Loucy (cell line): ENCODE measurements at regions not wholly inside any gene's neighbourhood (a gene's known extent, or its start where the extent isn't known, plus 50 kb on each side); places are given as distances from the start of the nearest gene placed in this dataset.

Experiments used
- H2AFZ ChIP-seq: fragments of 200-600 bp; sonication (generic); 2 replicates; pipeline ENCODE4 v1.6.0; 2016; ENCODE audit warnings: antibody characterized with exemption, mild to moderate bottlenecking, low read length, moderate library complexity
- H3F3A ChIP-seq: fragments of 200-600 bp; 2 replicates; pipeline ENCODE4 v1.6.0; 2016; ENCODE audit warnings: antibody characterized with exemption, low read depth, mild to moderate bottlenecking
- H3K27me3 ChIP-seq: fragments of 200-600 bp; sonication (generic); 2 replicates; pipeline ENCODE4 v1.6.1; 2014; ENCODE audit warnings: low read length, mild to moderate bottlenecking; ENCODE audit not compliant: insufficient read depth, poor library complexity, severe bottlenecking
- H3K36me3 ChIP-seq: fragments of 200-600 bp; sonication (generic); 2 replicates; pipeline ENCODE4 v1.6.1; 2016; ENCODE audit warnings: low read length; ENCODE audit not compliant: insufficient read depth
- H3K4me1 ChIP-seq: fragments of 200-600 bp; sonication (generic); 2 replicates; pipeline ENCODE4 v1.5.1; 2014; ENCODE audit warnings: low read length, mild to moderate bottlenecking; ENCODE audit not compliant: insufficient read depth, poor library complexity, severe bottlenecking
- H3K4me2 ChIP-seq: fragments of 200-600 bp; sonication (generic); 2 replicates; pipeline ENCODE4 v1.6.0; 2014; ENCODE audit warnings: antibody characterized with exemption, low read length, low read depth, mild to moderate bottlenecking; ENCODE audit not compliant: poor library complexity, severe bottlenecking
- H3K4me3 ChIP-seq: fragments of 200-600 bp; sonication (generic); 2 replicates; pipeline ENCODE4 v1.5.1; 2014; ENCODE audit warnings: low read length, mild to moderate bottlenecking, mixed read lengths; ENCODE audit not compliant: poor library complexity, severe bottlenecking
- H3K79me2 ChIP-seq: fragments of 200-600 bp; sonication (generic); 2 replicates; pipeline ENCODE4 v1.6.1; 2014; ENCODE audit warnings: low read length; ENCODE audit not compliant: insufficient read depth
- H3K9ac ChIP-seq: fragments of 200-600 bp; sonication (generic); 2 replicates; pipeline ENCODE4 v1.6.0; 2014; ENCODE audit warnings: mild to moderate bottlenecking, low read depth, low read length, moderate library complexity; ENCODE audit not compliant: poor library complexity, severe bottlenecking
- H3K9me2 ChIP-seq: fragments of 200-600 bp; sonication (generic); replicated peaks from 2 replicates; pipeline ENCODE4 v1.6.1; 2016; ENCODE audit warnings: low read depth, low read length, mixed read lengths
- H3K9me3 ChIP-seq: fragments of 200-600 bp; sonication (generic); 2 replicates; pipeline ENCODE4 v1.6.1; 2014; ENCODE audit warnings: mild to moderate bottlenecking, antibody characterized with exemption, low read length, low read depth; ENCODE audit not compliant: insufficient read depth
- H4K20me1 ChIP-seq: fragments of 200-600 bp; sonication (generic); 2 replicates; pipeline ENCODE4 v1.6.0; 2014; ENCODE audit warnings: antibody characterized with exemption, low read length, mild to moderate bottlenecking; ENCODE audit not compliant: insufficient read depth, poor library complexity, severe bottlenecking
- CTCF ChIP-seq: fragments of 200-600 bp; sonication (generic); conservative IDR thresholded peaks from 2 replicates; pipeline ENCODE4 v1.5.1; 2014; ENCODE audit warnings: mild to moderate bottlenecking, antibody characterized with exemption, low read length
- EZH2phosphoT487 ChIP-seq: fragments of 200-600 bp; IDR thresholded peaks from 2 replicates; pipeline ENCODE4 v1.6.1; 2018; ENCODE audit warnings: antibody characterized with exemption, mild to moderate bottlenecking, moderate library complexity, borderline replicate concordance

DNA sequence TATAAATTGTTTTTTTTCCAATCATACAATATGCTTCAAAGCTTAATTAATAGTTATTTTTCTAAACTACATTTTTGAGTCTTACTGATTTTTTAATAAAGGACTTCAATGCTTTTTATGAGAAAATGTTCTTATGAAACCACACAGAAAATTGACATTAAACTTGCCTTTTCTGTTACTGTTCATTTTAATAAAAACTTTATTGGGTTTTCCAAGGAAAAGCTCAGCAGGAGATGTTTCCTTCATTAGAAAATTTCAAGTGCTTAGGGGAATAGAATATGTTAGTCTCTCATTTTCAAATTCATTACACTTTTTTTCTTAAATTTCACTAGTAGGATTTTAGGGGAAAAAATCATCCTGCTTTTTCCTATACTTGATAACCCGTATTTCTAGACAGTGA is 711.4 kb downstream of the DIPK2A start:
- no peaks in the 10 kb centered on the region for H4K20me1 ChIP-seq
- no peaks in the 10 kb centered on the region for H3F3A ChIP-seq
- H3K79me2 ChIP-seq: no peaks in the 10 kb centered on the region
- TF ChIP-seq EZH2phosphoT487 (no peak), CTCF (no peak)
- no peak overlapping the region for H3K4me3 ChIP-seq
- H3K4me2 ChIP-seq: no peak overlapping the region
- H3K9ac ChIP-seq: no peak overlapping the region
- H3K9me3 ChIP-seq: no peaks in the 10 kb centered on the region
- no peaks in the 10 kb centered on the region for H3K27me3 ChIP-seq
- H3K36me3 ChIP-seq: no peaks in the 10 kb centered on the region
- no peaks in the 10 kb centered on the region for H3K4me1 ChIP-seq
- H3K9me2 ChIP-seq: no peaks in the 10 kb centered on the region
- H2AFZ ChIP-seq: no peak overlapping the region

GRCh38 chr3:144687862-144688261 is 716.2 kb downstream of the DIPK2A start:
- Histone ChIP-seq H3K4me3 (no peak overlapping the region), H3K4me1 (no peaks in the 10 kb centered on the region), H4K20me1 (no peaks in the 10 kb centered on the region), H3K9me3 (no peaks in the 10 kb centered on the region), H3K79me2 (no peaks in the 10 kb centered on the region), H3K4me2 (no peak overlapping the region), H3K9me2 (no peaks in the 10 kb centered on the region), H3K36me3 (no peaks in the 10 kb centered on the region), H3K27me3 (no peaks in the 10 kb centered on the region), H3K9ac (no peak overlapping the region), H2AFZ (no peak overlapping the region), H3F3A (no peaks in the 10 kb centered on the region)
- TF ChIP-seq EZH2phosphoT487 (no peak), CTCF (peak; percentile 32)

DNA sequence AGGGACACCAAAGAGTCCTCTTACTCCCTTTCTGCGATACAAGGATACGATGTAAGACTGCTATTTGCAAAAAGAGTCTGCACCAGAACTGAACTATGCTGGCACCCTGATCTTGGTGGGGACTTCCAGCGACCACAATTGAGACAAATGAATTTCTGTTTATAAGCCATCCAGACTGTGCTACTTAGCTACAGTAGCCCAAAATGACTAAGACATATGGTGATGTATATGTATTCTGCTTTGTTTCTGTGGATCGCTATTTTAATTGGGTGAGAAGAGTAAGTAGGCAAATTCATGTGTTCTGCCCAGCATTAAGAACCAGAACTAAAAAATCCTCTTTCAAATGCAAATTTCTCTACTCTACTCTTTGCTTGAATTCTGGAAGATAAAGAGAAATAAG is 720.9 kb downstream of the DIPK2A start:
- no peaks in the 10 kb centered on the region for H3K79me2 ChIP-seq
- no peaks in the 10 kb centered on the region for H3K27me3 ChIP-seq
- H3K36me3 ChIP-seq: no peaks in the 10 kb centered on the region
- H3K4me3 ChIP-seq: no peak overlapping the region
- no peaks in the 10 kb centered on the region for H3F3A ChIP-seq
- no peak overlapping the region for H2AFZ ChIP-seq
- no peak overlapping the region for H3K4me2 ChIP-seq
- no peaks in the 10 kb centered on the region for H3K4me1 ChIP-seq
- no peaks in the 10 kb centered on the region; the same call in 1 of the 2 replicates for H3K9me2 ChIP-seq
- no peaks in the 10 kb centered on the region for H4K20me1 ChIP-seq
- no peak for TF ChIP-seq CTCF
- TF ChIP-seq EZH2phosphoT487: no peak
- no peak overlapping the region for H3K9ac ChIP-seq
- H3K9me3 ChIP-seq: no peaks in the 10 kb centered on the region
